H1 (cell line): ENCODE measurements at regions not wholly inside any gene's neighbourhood (a gene's known extent, or its start where the extent isn't known, plus 50 kb on each side); places are given as distances from the start of the nearest gene placed in this dataset.

Experiments used
- SRF ChIP-seq: IDR thresholded peaks from 2 replicates; pipeline ENCODE4 v1.6.1; 2011; ENCODE audit warnings: mild to moderate bottlenecking, low read depth, low read length, moderate library complexity
- TF ChIP-seq, protein P1 (sequence below): IDR thresholded peaks from 2 replicates; pipeline ENCODE4 v1.6.1; 2011; ENCODE audit warnings: low read length, improper control_type of control experiment

DNA sequence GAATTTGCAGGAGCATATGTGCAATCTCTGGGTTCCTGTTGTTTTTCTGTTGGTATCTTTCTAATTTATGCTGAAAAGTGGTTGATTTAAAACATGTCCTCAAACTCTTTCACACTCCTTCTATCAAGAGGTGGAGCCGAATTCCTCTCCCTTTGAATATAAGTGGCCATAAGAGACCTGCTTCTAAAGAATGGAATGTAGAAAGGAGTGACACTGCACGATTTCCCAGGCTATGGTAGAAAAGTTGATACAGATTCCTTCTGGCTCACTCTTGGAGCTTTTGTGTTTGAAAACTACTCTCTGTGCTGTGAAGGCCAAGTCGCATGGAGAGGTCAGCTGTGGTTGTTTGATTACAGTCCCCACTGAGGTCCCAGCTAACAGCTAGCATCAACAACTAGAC lies 613.2 kb downstream of the ETNK1 start (continued):
- TF ChIP-seq, protein P1, sequence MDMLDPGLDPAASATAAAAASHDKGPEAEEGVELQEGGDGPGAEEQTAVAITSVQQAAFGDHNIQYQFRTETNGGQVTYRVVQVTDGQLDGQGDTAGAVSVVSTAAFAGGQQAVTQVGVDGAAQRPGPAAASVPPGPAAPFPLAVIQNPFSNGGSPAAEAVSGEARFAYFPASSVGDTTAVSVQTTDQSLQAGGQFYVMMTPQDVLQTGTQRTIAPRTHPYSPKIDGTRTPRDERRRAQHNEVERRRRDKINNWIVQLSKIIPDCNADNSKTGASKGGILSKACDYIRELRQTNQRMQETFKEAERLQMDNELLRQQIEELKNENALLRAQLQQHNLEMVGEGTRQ = no peak
- no peak for TF ChIP-seq SRF
